ENCODE measurements at regions not wholly inside any gene's neighbourhood (a gene's known extent, or its start where the extent isn't known, plus 50 kb on each side); places are given as distances from the start of the nearest gene placed in this dataset.

DNA sequence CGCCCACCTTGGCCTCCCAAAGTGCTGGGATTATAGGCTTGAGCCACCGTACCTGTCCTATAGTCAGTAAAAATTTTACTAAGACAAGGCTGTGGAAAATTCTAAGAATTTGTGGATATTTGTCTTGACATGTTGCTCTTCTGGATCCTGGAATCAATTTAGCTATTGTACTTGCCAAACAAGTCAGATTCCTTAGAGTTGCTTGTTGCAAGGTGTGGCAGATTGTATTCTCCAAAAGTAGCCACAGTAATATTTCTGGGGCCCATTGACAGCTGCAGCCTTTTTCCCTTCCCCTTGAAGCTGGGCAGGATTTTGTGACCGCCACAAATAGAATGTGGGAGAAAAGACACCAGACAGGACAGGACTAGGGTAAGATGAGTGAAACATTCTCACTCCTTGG lies 98.8 kb upstream of the TMTC4 start:
- Histone ChIP-seq H2BK120ac (replicated peaks; ENCODE audit: low read depth, low read length) (no peak overlapping the region), H2AK5ac (ENCODE audit: low read depth, low read length) (no peak overlapping the region), H4K5ac (ENCODE audit: insufficient read length, low read depth, low read length) (no peak overlapping the region), H2BK5ac (ENCODE audit: low read depth, low read length) (no peak overlapping the region), H4K8ac (ENCODE audit: extremely low read depth, insufficient read depth, low read length) (no peak overlapping the region), H3K23me2 (ENCODE audit: low read depth, low read length) (no peaks in the 10 kb centered on the region), H3K9me3 (ENCODE audit: insufficient read depth in 2 of 2, low read depth in 1 of 2, low read length in 1 of 2) (no peaks in the 10 kb centered on the region), H3K27me3 (replicated peaks in 1 of 4; ENCODE audit: control insufficient read depth in 3 of 4, extremely low read depth in 1 of 4, insufficient read depth in 3 of 4, low read length in 3 of 4) (no peaks in the 10 kb centered on the region), H3K4me1 (replicated peaks in 1 of 4; ENCODE audit: control insufficient read depth in 3 of 4, insufficient read depth in 4 of 4, low read length in 3 of 4) (peaks cover 0 to 12% (median 2%) of the 10 kb centered on the region in 4 experiments; a peak in 3 of 7 replicates), H2AFZ (ENCODE audit: low read length) (no peak overlapping the region), H3K36me3 (ENCODE audit: control insufficient read depth in 2 of 4, insufficient read depth in 4 of 4, low read length in 3 of 4) (no peaks in the 10 kb centered on the region), H4K91ac (replicated peaks; ENCODE audit: insufficient read length, low read length) (no peak overlapping the region), H3K79me1 (ENCODE audit: low read depth, low read length) (no peaks in the 10 kb centered on the region), H3K23ac (ENCODE audit: insufficient read length) (no peak overlapping the region), H4K20me1 (replicated peaks in 1 of 2; ENCODE audit: control insufficient read depth in 1 of 2, insufficient read depth in 2 of 2, low read length in 2 of 2) (no peaks in the 10 kb centered on the region), H3K18ac (ENCODE audit: extremely low read depth, low read length) (no peak overlapping the region), H3K14ac (ENCODE audit: insufficient read length) (no peak overlapping the region), H2BK20ac (ENCODE audit: low read length) (no peak overlapping the region), H3K4ac (replicated peaks; ENCODE audit: insufficient read length, low read depth, low read length) (no peak overlapping the region), H3K4me2 (ENCODE audit: insufficient read depth in 1 of 2, low read depth in 2 of 2, low read length in 2 of 2) (no peak overlapping the region), H3K56ac (replicated peaks; ENCODE audit: insufficient read length, low read depth, low read length) (no peak overlapping the region), H3K9ac (replicated peaks in 1 of 4; ENCODE audit: extremely low read depth in 1 of 4, low read depth in 3 of 4, low read length in 3 of 4) (no peak overlapping the region), H3K4me3 (ENCODE audit: extremely low read depth in 1 of 4, insufficient read depth in 2 of 4, low read depth in 3 of 4, low read length in 4 of 4) (no peak overlapping the region), H2BK15ac (ENCODE audit: low read length) (no peak overlapping the region), H3K27ac (ENCODE audit: low read depth, low read length) (no peak overlapping the region), H2BK12ac (ENCODE audit: low read depth, low read length) (no peak overlapping the region), H3K79me2 (ENCODE audit: control insufficient read depth in 1 of 2, insufficient read depth in 2 of 2, low read length in 2 of 2) (no peaks in the 10 kb centered on the region)
- no peak for TF ChIP-seq RBBP5 (IDR thresholded peaks at IDR 0.05; ENCODE audit: borderline replicate concordance, low read depth, low read length)
- no peak for TF ChIP-seq CTBP2 (IDR thresholded peaks at IDR 0.05; ENCODE audit: borderline replicate concordance, insufficient read depth, insufficient read length, low read length)
- ChIA-PET POLR2A (ENCODE audit: partially characterized antibody) (no interaction called here), CTCF (ENCODE audit: partially characterized antibody) (interaction anchor here (0.5 kb wide), 1 partner anchor 111 kb away, joined by 3 read pairs; no protein-coding TSS in a partner anchor)
- FAIRE-seq (no peak), DNase-seq (ENCODE audit: low read depth in 1 of 2, low spot score in 2 of 2) (no peak)
- 85% methylated on average over 3 of the region's 3 CpGs; no CpG with 5 or more reads in 1 of the 2 experiments for WGBS, 2 experiments (ENCODE audit: extremely low coverage in 1 of 2, insufficient coverage in 1 of 2, insufficient read length in 1 of 2, insufficient replicate concordance in 2 of 2, low coverage in 1 of 2, low lambda C conversion rate in 2 of 2, missing lambda C conversion rate in 1 of 2)
